Upper lobe of left lung (tissue), 6 donors: ENCODE measurements at regions not wholly inside any gene's neighbourhood (a gene's known extent, or its start where the extent isn't known, plus 50 kb on each side); places are given as distances from the start of the nearest gene placed in this dataset.

ENCODE experiments used
- ATAC-seq, 2 donors: fragments of 200-7000 bp; cut with Tn5 transposase; one replicate each; pipeline ENCODE4 v1.9.1; 2022; ENCODE audit warnings: mild to moderate bottlenecking in 2 of 2, moderate library complexity in 2 of 2; ENCODE audit not compliant: low FRiP score in 2 of 2
- DNase-seq, 2 donors: peaks; one replicate each; pipeline ENCODE4 v3.0.0-alpha.2; 2019 to 2020
- H3K27ac ChIP-seq, 4 donors: fragments of 200-600 bp; sonication (generic); one replicate each; pipeline ENCODE4 v1.5.1; 2016 to 2019
- H3K27me3 ChIP-seq, 4 donors: fragments of 200-600 bp; sonication (generic); one replicate each; pipeline ENCODE4 v1.5.1; 2017 to 2019
- H3K36me3 ChIP-seq, 4 donors: fragments of 200-600 bp; sonication (generic); one replicate each; pipeline ENCODE4 v1.5.1; 2016 to 2019
- H3K4me1 ChIP-seq, 4 donors: fragments of 200-600 bp; sonication (generic); one replicate each; pipeline ENCODE4 v1.5.1; 2018 to 2019
- H3K4me3 ChIP-seq, 4 donors: fragments of 200-600 bp; sonication (generic); one replicate each; pipeline ENCODE4 v1.5.1; 2017 to 2019; ENCODE audit warnings: mild to moderate bottlenecking in 2 of 4, moderate library complexity in 1 of 4
- H3K9me3 ChIP-seq, 4 donors: fragments of 200-600 bp; sonication (generic); one replicate each; pipeline ENCODE4 v1.5.1; 2018 to 2019
- CTCF ChIP-seq, 6 experiments: fragments of 450-650 bp in 4 of 6; fragments of 200-600 bp in 2 of 6; sonication (generic) in 2 of 6; IDR thresholded peaks; one replicate each; pipeline ENCODE4 v1.5.1; 2016 to 2019; ENCODE audit warnings: antibody characterized with exemption in 6 of 6
- EP300 ChIP-seq, 4 donors: sonication (generic); formaldehyde crosslinking; IDR thresholded peaks; one replicate each; pipeline ENCODE4 v1.5.1; 2017; ENCODE audit warnings: antibody characterized with exemption in 4 of 4, control low read depth in 2 of 4
- POLR2A ChIP-seq, 4 donors: fragments of 450-650 bp; IDR thresholded peaks; one replicate each; pipeline ENCODE4 v1.5.1; 2016 to 2017; ENCODE audit warnings: antibody characterized with exemption in 4 of 4, mild to moderate bottlenecking in 2 of 4
- POLR2AphosphoS5 ChIP-seq, 2 donors: sonication (generic); formaldehyde crosslinking; IDR thresholded peaks; one replicate each; pipeline ENCODE4 v1.5.1; 2017; ENCODE audit warnings: antibody characterized with exemption in 2 of 2
- WGBS, 2 donors: methylation state at CpG; one replicate each; pipeline ENCODE4 v1.1.5; 2017 to 2018; 5-methylcytosine and 5-hydroxymethylcytosine counted together
- donor health status: DM: no; HTN: no; CAD: no; lungs with moderate emphysema.
- donor health status: DM: no; HTN: yes; CAD: no; lungs with severe emphysema.

GRCh38 chr6:71444222-71444621, 155.6 kb downstream of the OGFRL1 start:
- DNase-seq = no peak
- no peak for ATAC-seq
- 56 to 63% methylated on average over 4 of the region's 4 CpGs for WGBS, 2 donors

DNA sequence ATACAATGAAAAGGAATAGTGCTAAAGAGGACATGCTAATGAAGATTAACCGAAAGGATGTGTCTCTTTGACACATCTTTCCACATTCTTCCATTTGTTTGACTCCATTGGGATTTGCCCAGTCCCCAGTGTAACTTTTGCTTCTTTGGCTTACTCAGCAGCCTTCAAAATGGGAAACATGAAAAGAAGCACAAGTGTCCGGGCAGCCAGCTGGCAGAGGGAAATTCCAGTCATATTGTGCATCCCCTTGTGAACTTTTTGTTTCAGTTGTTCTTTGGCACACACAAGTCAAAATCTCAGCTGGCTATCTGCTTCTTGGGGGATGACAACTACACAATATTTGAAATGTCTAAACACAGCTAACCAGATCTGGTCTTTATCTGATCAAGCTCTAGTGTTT, 157.4 kb downstream of the OGFRL1 start:
- peaks cover 0 to 9% (median 4%) of the 10 kb centered on the region in 4 donors for H3K4me1 ChIP-seq
- no peak for DNase-seq
- no peak overlapping the region for H3K4me3 ChIP-seq
- ATAC-seq = no peak
- H3K27me3 ChIP-seq = no peaks in the 10 kb centered on the region
- H3K9me3 ChIP-seq = no peaks in the 10 kb centered on the region
- WGBS, 2 donors = 60 to 65% methylated on average over 2 of the region's 2 CpGs
- peak overlapping the region in 2 of 4 donors; percentile 4 to 55 for H3K27ac ChIP-seq
- no peak for TF ChIP-seq CTCF (IDR thresholded peaks at IDR 0.05)
- TF ChIP-seq POLR2A (IDR thresholded peaks at IDR 0.05) = no peak
- TF ChIP-seq POLR2AphosphoS5 (IDR thresholded peaks at IDR 0.05) = no peak
- no peak for TF ChIP-seq EP300 (IDR thresholded peaks at IDR 0.05)
- H3K36me3 ChIP-seq = no peaks in the 10 kb centered on the region

More at GRCh38 chr6:71444222-71444621, 155.6 kb downstream of the OGFRL1 start:
- TF ChIP-seq CTCF (IDR thresholded peaks at IDR 0.05) (peak in 1 of 6 experiments; percentile 7), POLR2A (IDR thresholded peaks at IDR 0.05) (no peak), EP300 (IDR thresholded peaks at IDR 0.05) (no peak), POLR2AphosphoS5 (IDR thresholded peaks at IDR 0.05) (no peak)
- peaks cover 0 to 9% (median 4%) of the 10 kb centered on the region in 4 donors for H3K4me1 ChIP-seq
- no peak overlapping the region for H3K27ac ChIP-seq
- no peak overlapping the region for H3K4me3 ChIP-seq
- H3K27me3 ChIP-seq = no peaks in the 10 kb centered on the region
- H3K9me3 ChIP-seq = peaks cover 0 to 5% (median 0%) of the 10 kb centered on the region in 4 donors
- no peaks in the 10 kb centered on the region for H3K36me3 ChIP-seq

GRCh38 chr6:71446470-71446869, 157.9 kb downstream of the OGFRL1 start:
- no peaks in the 10 kb centered on the region for H3K9me3 ChIP-seq
- DNase-seq (no peak), ATAC-seq (no peak)
- H3K27ac ChIP-seq = peak overlapping the region in 2 of 4 donors; percentile 4 to 55
- H3K4me3 ChIP-seq = no peak overlapping the region
- peaks cover 0 to 9% (median 4%) of the 10 kb centered on the region in 4 donors for H3K4me1 ChIP-seq
- WGBS, 2 donors = 73 to 76% methylated on average over 4 of the region's 4 CpGs
- no peaks in the 10 kb centered on the region for H3K36me3 ChIP-seq
- H3K27me3 ChIP-seq = no peaks in the 10 kb centered on the region
- TF ChIP-seq POLR2AphosphoS5 (IDR thresholded peaks at IDR 0.05) = no peak
- no peak for TF ChIP-seq EP300 (IDR thresholded peaks at IDR 0.05)
- no peak for TF ChIP-seq CTCF (IDR thresholded peaks at IDR 0.05)
- no peak for TF ChIP-seq POLR2A (IDR thresholded peaks at IDR 0.05)

GRCh38 chr6:71452697-71453370, 164.2 kb downstream of the OGFRL1 start:
- WGBS, 2 donors = 54 to 63% methylated on average over 5 of the region's 5 CpGs
- ATAC-seq = no peak
- Histone ChIP-seq H3K4me3 (no peak overlapping the region), H3K27me3 (no peaks in the 10 kb centered on the region), H3K27ac (peak overlapping the region in 1 of 4 donors; percentile 27), H3K4me1 (peaks cover 0 to 5% (median 3%) of the 10 kb centered on the region in 4 donors), H3K36me3 (no peaks in the 10 kb centered on the region), H3K9me3 (no peaks in the 10 kb centered on the region)
- DNase-seq = no peak
- TF ChIP-seq EP300 (IDR thresholded peaks at IDR 0.05) = no peak
- TF ChIP-seq POLR2AphosphoS5 (IDR thresholded peaks at IDR 0.05) = no peak
- TF ChIP-seq CTCF (IDR thresholded peaks at IDR 0.05) = no peak
- TF ChIP-seq POLR2A (IDR thresholded peaks at IDR 0.05) = no peak

- Histone ChIP-seq H3K4me3 (no peak overlapping the region), H3K9me3 (no peaks in the 10 kb centered on the region), H3K27ac (peak overlapping the region in 1 of 4 donors; percentile 27), H3K4me1 (peaks cover 0 to 8% (median 5%) of the 10 kb centered on the region in 4 donors), H3K27me3 (no peaks in the 10 kb centered on the region), H3K36me3 (no peaks in the 10 kb centered on the region)
- TF ChIP-seq POLR2AphosphoS5 (IDR thresholded peaks at IDR 0.05) = no peak
- TF ChIP-seq CTCF (IDR thresholded peaks at IDR 0.05) = no peak
- no peak for TF ChIP-seq POLR2A (IDR thresholded peaks at IDR 0.05)
- no peak for TF ChIP-seq EP300 (IDR thresholded peaks at IDR 0.05)
- DNase-seq (no peak), ATAC-seq (no peak)
These were observed 164.7 kb downstream of the OGFRL1 start for GRCh38 chr6:71453371-71453706.
